Breast epithelium (tissue), 3 donors: ENCODE measurements at regions not wholly inside any gene's neighbourhood (a gene's known extent, or its start where the extent isn't known, plus 50 kb on each side); places are given as distances from the start of the nearest gene placed in this dataset.

Experiments
- POLR2A ChIP-seq: fragments of 450-650 bp; IDR thresholded peaks from one replicate; pipeline ENCODE4 v1.6.1; 2016; ENCODE audit warnings: antibody characterized with exemption, mild to moderate bottlenecking, moderate library complexity
- TF ChIP-seq, protein P1 (sequence below), 3 donors: fragments of 450-650 bp; IDR thresholded peaks; one replicate each; pipeline ENCODE4 v1.5.1; 2016 to 2017; ENCODE audit warnings: antibody characterized with exemption in 3 of 3, mild to moderate bottlenecking in 3 of 3, moderate library complexity in 3 of 3

DNA sequence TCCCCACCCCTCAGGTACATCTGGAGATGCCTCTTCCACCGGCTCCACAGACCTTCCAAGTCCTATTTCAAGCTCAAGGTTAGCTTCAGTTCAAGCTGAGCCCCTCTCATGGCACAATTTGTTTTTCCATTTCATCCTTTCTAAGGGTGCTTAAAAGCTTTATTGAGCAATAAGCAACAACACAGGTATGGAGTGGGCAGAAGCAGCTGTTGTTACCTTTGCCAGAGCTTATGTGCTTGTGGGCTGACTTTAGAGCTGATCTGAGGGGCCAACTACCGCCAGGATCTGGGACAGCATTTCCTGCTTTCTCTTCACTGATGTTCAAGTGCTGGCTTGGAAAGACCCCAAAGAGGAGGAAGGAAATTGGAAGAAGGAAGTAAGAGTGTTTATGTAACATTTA, 140.0 kb upstream of the KLHL25 start:
- TF ChIP-seq, protein P1, sequence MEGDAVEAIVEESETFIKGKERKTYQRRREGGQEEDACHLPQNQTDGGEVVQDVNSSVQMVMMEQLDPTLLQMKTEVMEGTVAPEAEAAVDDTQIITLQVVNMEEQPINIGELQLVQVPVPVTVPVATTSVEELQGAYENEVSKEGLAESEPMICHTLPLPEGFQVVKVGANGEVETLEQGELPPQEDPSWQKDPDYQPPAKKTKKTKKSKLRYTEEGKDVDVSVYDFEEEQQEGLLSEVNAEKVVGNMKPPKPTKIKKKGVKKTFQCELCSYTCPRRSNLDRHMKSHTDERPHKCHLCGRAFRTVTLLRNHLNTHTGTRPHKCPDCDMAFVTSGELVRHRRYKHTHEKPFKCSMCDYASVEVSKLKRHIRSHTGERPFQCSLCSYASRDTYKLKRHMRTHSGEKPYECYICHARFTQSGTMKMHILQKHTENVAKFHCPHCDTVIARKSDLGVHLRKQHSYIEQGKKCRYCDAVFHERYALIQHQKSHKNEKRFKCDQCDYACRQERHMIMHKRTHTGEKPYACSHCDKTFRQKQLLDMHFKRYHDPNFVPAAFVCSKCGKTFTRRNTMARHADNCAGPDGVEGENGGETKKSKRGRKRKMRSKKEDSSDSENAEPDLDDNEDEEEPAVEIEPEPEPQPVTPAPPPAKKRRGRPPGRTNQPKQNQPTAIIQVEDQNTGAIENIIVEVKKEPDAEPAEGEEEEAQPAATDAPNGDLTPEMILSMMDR (IDR thresholded peaks at IDR 0.05) = no peak
- TF ChIP-seq POLR2A = no peak
